ENCODE measurements at regions not wholly inside any gene's neighbourhood (a gene's known extent, or its start where the extent isn't known, plus 50 kb on each side); places are given as distances from the start of the nearest gene placed in this dataset.

- ChIA-PET CTCF (no interaction called here), POLR2A (ENCODE audit: unreplicated experiment) (no interaction called here)
- intact Hi-C loops (cut with micrococcal nuclease): no loop called here
- H2BK120ac ChIP-seq (ENCODE audit: low read depth, low read length): no peak overlapping the region
- H3K36me3 ChIP-seq (ENCODE audit: control insufficient read depth, insufficient read depth, low read length): no peaks in the 10 kb centered on the region
- H3K4ac ChIP-seq (ENCODE audit: low read depth, low read length): no peak overlapping the region
- no peak overlapping the region for H3K9ac ChIP-seq (ENCODE audit: low read depth, low read length)
- H3K79me1 ChIP-seq (ENCODE audit: low read depth in 1 of 2, low read length in 2 of 2): no peaks in the 10 kb centered on the region
- no peak overlapping the region for H3K23ac ChIP-seq (ENCODE audit: low read depth, low read length)
- H3K4me1 ChIP-seq (ENCODE audit: control insufficient read depth, insufficient read depth, low read length): no peaks in the 10 kb centered on the region
- in situ Hi-C loops (cut with MboI; ENCODE audit: low sequenced_read_pairs): no loop called here
- H4K8ac ChIP-seq (ENCODE audit: low read depth in 2 of 2, low read length in 2 of 2): no peak overlapping the region
- WGBS, 2 experiments (ENCODE audit: extremely low coverage in 2 of 2, insufficient read length in 1 of 2): 60% methylated on average over 1 of the region's 7 CpGs; no CpG with 5 or more reads in 1 of the 2 experiments
- H2BK20ac ChIP-seq (ENCODE audit: low read depth, low read length): no peak overlapping the region
- H3K4me2 ChIP-seq (ENCODE audit: low read depth, low read length): no peak overlapping the region
- TF ChIP-seq RFX5 (IDR thresholded peaks at IDR 0.05; ENCODE audit: low read depth, low read length) (no peak), FOS (IDR thresholded peaks at IDR 0.05; ENCODE audit: low read depth, low read length) (no peak), POLR2A (IDR thresholded peaks at IDR 0.05; ENCODE audit: low read depth, low read length) (no peak)
- no peak overlapping the region for H4K5ac ChIP-seq (ENCODE audit: low read depth, low read length)
- no peak overlapping the region for H3K14ac ChIP-seq (replicated peaks; ENCODE audit: low read depth, low read length)
- H4K20me1 ChIP-seq (ENCODE audit: insufficient read depth, low read length): no peaks in the 10 kb centered on the region
- H3K4me3 ChIP-seq (ENCODE audit: insufficient read depth, low read depth, low read length): no peak overlapping the region
- no peak overlapping the region for H2AK9ac ChIP-seq (replicated peaks; ENCODE audit: low read depth, low read length, poor library complexity)
- H3K27me3 ChIP-seq (ENCODE audit: control insufficient read depth, insufficient read depth, low read length): no peaks in the 10 kb centered on the region
- DNase-seq (no peak), ATAC-seq (ENCODE audit: low read depth) (no peak)
- H3K56ac ChIP-seq (ENCODE audit: extremely low read depth, insufficient read depth, low read length): no peak overlapping the region
- H3K27ac ChIP-seq (ENCODE audit: insufficient read depth, low read length): no peak overlapping the region
- BruUV-seq (replicated peaks): no TSS peak
- H2AFZ ChIP-seq (replicated peaks; ENCODE audit: low read length, poor library complexity): no peak overlapping the region
- H4K91ac ChIP-seq (ENCODE audit: insufficient read depth, low read depth, low read length): no peak overlapping the region
- no peak overlapping the region for H2AK5ac ChIP-seq (ENCODE audit: low read depth, low read length)
- dilution Hi-C loops (cut with HindIII; ENCODE audit: low sequenced_read_pairs, unreplicated experiment): no loop called here
- no peak overlapping the region for H3K18ac ChIP-seq (ENCODE audit: low read depth, low read length)
- H2BK5ac ChIP-seq (ENCODE audit: low read depth, low read length, poor library complexity, severe bottlenecking): no peak overlapping the region
- H2BK15ac ChIP-seq (ENCODE audit: low read depth, low read length): no peak overlapping the region
- H3K9me3 ChIP-seq (ENCODE audit: control insufficient read depth, insufficient read depth, low read length): peaks cover 19% of the 10 kb centered on the region
- no peaks in the 10 kb centered on the region for H3K9me1 ChIP-seq (ENCODE audit: insufficient read depth, low read length)
These were observed 196.0 kb downstream of the GALC start for GRCh38 chr14:87797001-87797400.

All from IMR-90 (cell line).